ENCODE measurements at regions not wholly inside any gene's neighbourhood (a gene's known extent, or its start where the extent isn't known, plus 50 kb on each side); places are given as distances from the start of the nearest gene placed in this dataset.
"Not testable (repeated sequence)": the region's sequence is repeated elsewhere in the genome, so short reads cannot be mapped to it uniquely, and the experiment has no call there.

DNA sequence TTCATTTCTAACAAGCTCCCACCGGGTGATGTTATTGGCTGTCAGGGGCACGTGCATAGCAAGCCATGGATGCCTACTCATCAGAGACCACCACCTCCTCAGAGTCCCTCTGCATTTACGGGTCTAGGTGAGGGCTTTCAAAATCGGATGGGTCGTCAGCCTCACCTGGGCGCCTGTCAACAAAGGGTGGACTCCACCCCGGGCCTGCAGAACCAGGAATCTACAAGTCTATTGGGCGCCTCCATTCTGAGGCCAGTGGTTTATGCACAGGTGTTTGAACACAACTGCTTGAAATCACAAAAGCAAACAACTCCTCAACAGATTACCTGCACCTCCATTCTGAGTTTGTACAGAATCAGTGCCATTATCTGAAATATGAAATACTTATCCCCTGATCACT is 318.9 kb downstream of the PTTG2 start:
- DNase-seq (ENCODE audit: low read depth in 2 of 2), result no peak

DNA sequence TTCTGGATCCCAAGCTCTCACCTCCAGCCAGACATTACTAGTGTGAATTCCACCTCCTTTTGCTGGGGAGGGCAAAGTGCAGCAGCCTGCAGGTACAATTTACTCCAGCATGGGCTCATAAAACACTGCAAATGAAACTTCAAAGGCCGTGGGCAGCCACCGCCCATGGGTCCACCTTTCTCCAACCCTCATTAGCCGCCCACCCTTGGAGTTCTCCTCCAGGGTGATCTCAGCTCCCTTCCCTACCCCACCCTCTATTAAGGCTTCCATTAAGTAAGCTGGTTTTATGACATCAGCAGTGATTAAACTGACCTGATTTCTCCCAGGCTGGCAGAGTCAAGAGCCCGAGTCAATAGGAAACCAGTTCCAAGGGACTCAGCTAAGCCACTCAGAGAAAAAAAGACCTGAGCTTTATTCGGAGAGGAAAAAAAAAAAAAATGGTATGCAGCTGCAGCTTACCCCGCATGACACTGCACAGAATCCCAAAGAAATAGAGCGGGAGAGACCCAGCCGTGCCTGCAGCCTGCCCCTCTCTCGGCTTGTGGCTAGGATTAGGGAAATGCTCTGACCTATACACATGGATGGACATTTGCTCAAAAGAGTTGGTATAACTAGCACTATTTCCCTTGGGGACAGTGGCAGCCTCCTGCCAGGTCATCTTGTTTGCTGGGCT is 319.6 kb downstream of the PTTG2 start:
- DNase-seq (ENCODE audit: low read depth in 2 of 2), result no peak

DNA sequence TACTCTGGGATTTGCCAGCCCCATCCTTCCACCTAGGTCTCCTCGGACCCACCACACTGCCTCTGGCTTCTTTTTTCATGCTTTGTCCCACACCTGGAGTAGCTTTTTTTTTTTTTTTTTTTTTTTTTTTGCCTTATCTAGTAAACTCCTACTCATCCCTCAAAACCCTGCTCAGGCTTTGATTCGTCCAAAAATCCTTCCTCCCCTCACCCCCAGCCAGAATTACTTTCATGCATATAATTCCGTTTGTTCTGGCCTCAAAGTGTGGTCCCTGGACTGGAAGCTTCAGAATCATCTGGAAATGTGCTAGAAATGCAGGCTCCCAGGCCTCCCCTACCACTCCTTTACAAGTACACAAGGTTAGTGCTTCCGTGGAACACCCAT is 320.1 kb downstream of the PTTG2 start:
- no peak for DNase-seq (ENCODE audit: low read depth in 2 of 2)

DNA sequence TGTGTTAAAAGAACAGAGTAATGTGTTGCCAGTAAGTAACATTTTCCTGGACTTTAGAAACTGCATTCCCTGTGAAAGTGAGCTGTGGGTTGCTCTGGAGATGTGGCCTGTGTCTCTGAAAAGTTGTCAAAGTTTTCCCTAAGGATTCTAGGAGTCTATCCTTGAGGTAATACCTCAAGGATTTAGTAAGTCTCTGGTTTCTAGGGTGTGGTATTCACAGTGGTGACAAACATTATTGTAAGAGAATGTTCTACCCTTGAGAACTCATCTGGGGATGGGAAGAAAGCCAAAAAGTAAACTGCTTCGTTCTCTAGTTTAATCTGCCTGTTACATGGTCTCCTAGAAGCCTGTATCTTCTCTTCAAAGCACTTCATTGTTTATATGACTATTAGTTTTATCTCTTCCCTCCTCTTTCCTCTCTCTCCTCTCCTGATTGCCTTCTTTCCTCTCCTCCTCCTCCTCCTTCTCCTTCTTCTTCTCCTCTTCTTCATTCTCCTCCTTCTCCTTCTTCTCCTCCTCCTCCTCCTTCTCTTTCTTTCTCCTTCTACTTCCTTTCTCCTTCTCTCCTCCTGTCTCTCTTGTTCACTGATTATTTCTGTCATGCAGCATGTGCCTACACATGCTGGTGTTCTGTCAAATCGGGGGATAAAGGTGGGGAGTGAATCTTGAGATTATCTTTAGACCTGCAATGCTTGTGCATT is 321.3 kb downstream of the PTTG2 start:
- DNase-seq (ENCODE audit: low read depth in 2 of 2), result no peak

DNA sequence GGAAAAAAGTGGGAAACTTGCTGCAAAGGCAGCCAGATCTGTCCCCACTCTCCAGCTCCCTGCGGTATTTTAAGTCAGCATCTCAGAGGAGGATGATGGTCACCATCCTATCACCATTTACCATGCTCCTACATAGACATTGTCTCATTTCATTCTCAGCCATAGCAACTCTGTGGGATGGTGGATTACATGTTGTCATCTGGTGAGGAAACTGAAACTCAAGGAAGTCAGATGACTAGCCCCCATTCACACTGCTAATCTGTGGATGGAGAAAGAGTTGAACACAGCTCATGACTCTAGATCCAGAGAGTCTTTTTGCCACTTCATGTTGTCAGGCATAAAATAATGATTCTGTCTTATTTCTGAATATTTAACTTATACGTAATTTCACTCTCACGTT is 323.5 kb downstream of the PTTG2 start:
- DNase-seq (ENCODE audit: low read depth in 2 of 2), result no peak

DNA sequence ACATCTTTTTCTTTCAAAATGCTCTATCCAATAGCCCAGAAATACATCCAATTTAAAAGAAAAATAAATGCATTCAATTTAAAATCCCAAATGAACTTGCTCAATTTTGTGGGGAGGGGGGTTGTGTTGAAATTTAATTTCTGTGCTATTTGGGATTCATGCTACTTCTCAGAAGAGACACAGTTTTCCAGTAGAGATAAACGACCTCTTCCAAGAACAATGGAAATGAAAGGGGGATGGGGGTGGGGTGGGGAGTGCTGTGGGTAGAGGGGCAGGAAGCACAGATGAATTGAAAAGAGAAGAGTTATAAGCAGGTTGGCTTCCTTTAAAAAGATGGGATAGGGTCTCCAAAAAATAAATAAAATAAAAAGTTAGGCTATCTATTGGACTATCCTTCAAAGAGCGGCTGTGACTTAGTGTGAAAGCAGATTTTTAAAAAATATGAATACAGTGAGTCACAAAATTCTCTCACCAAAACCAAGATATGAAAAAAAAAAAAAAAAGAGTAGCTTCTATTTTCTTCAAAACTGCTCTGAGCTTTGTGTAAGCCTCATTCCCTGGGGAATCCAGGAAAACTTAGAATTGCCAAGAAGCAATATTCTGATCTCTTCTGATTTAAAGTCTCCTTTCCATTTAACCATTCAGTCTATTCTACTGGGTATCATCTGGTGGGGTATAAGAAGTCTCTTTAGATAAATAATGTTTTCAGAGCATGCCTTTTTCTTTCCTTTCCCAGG is 324.3 kb downstream of the PTTG2 start:
- no peak for DNase-seq (ENCODE audit: low read depth in 2 of 2)

DNA sequence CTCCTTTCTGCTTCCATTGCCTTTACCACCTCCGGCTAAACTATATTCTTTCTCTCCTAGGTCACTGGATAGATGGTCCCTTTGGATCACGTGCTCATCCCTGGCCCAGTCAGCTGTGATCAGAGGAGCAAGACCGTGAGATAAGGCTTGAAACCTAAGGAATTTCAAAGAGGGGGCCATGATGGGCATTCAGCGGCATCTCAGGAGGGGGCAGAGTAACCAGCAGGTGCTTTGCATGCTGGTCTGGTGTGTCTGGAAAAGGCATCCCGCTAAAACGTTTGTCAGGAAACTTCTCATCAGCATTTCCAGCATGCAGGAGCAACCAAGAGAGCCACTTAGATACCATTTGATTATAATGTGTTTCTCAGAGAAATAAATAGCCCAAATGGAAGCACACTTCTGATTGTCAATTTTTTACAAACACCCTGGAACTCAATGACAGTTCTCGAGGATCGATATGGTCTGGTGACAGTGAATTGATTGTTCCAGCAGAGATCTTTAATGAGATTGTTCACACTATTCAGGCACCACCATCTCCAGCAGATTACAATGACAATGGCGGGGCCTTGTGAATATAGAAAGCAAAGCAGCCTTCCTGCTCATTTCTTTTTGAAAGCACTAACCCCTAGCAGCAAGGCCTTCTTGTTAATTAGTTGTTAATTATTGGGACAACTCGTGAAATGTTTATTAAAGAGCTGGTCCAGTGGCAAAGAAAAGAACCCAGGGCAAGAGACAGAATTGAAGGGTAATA is 327.1 kb downstream of the PTTG2 start:
- DNase-seq (ENCODE audit: low read depth in 2 of 2), result no peak

DNA sequence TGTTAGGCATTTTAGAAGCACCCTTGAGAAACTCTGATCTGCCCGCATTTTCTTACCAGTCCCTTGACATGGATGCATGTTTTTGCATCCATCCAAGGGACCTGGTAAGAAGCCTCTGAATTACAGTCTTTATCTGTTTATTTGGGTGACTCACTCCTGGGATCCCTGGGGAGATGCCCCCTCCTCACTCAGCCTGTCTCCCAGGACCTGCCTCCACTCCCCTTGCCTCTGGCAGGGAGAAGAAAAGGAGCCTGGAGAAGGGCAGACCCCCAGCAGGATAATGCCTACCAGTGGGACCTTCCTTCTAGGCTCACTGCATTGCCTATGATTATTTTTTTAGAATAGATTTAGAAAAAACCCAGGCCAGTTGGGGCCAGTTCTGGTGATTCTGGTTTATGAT is 329.4 kb downstream of the PTTG2 start:
- no peak for DNase-seq (ENCODE audit: low read depth in 2 of 2)

DNA sequence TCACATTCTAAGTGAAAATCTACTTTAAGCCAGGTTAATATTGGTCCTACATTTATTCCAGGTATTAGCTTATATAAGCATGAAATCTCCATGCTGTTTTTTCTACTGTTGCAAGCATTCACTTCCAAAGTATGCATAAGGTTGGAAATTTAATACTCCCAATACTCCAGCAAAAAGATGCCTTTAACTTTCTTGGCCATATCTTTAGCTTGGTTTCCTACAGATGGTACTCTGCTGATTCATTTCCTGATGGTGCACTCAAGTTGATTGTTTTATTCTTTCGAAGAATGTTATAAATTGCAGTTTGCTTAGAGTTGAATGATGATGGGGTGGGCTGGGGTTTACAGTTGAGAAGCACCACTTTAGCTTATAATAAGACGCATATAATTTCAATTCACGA is 330.2 kb downstream of the PTTG2 start:
- DNase-seq (ENCODE audit: low read depth in 2 of 2), result no peak

DNA sequence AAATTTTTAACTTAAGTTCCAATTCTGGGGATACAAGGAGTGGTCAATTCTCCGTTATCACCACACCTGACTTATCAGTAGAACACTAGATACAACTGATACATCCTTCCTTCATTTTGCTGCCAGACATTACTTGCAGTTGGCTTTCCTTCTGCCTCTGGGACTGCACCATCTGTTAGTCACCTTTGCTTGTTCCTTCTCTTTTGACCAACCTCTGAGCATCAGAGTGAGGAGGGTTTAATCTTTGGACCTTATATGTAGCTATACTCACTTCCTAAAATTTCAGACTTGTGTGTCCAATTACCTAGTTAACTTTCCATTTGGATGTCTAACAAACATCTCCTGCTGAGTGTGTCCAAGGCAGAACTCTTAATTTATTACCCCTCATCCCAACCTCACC is 330.7 kb downstream of the PTTG2 start:
- no peak for DNase-seq (ENCODE audit: low read depth in 2 of 2)

DNA sequence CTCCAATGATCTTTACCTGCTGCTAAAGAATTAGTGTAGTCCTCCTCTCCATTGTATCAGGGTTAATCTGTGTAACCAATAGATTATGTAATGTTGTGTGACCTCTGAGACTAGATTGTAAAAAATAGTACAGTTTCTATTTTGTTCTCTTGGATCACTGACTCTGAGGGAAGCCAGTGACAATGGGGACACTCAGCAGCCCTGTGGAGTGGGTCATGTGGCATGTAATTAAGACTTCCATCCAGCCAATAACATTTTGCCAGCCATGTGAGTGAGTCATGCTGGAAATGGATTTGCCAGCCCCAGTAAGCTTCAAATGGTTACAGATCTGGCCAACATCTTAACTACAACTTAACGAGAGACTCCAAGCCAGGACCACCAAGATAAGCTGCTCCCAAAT is 332.3 kb downstream of the PTTG2 start:
- no peak for DNase-seq (ENCODE audit: low read depth in 2 of 2)

DNA sequence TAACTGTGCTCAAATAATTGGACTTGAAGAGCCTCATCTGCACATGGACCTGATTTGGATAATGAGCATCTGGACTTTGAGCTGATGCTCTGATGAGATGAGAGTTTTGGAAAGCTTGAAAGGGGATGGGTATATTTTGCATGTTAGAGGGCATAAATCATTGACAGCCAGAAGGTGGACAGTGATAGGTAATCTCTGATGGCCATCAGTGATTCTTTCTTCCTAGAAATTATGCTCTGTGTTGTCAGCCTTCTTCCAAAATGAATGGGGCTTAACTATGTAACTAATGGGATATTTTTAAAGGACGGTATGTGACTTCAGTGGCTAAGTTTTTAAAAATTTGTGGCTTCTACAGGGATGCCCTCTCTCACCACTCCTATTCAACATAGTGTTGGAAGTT is 334.0 kb downstream of the PTTG2 start:
- DNase-seq (ENCODE audit: low read depth in 2 of 2), result no peak

DNA sequence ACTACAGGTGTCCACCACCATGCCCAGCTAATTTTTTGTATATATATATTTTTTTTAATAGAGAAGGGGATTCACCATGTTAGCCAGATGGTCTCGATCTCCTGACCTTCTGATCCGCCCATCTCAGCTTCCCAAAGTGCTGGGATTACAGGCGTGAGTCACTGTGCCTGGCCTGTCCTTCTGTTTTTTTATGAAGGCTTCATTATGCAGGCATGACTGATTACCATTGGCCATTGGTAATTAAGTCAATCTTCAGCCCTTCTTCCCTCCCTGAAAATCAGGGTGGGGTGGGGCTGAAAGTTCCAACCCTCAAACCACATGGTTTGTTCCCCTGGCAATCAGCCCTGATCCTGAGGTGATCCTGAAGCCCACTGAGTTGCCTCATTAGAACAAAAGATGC is 336.9 kb downstream of the PTTG2 start:
- no peak for DNase-seq (ENCODE audit: low read depth in 2 of 2)

DNA sequence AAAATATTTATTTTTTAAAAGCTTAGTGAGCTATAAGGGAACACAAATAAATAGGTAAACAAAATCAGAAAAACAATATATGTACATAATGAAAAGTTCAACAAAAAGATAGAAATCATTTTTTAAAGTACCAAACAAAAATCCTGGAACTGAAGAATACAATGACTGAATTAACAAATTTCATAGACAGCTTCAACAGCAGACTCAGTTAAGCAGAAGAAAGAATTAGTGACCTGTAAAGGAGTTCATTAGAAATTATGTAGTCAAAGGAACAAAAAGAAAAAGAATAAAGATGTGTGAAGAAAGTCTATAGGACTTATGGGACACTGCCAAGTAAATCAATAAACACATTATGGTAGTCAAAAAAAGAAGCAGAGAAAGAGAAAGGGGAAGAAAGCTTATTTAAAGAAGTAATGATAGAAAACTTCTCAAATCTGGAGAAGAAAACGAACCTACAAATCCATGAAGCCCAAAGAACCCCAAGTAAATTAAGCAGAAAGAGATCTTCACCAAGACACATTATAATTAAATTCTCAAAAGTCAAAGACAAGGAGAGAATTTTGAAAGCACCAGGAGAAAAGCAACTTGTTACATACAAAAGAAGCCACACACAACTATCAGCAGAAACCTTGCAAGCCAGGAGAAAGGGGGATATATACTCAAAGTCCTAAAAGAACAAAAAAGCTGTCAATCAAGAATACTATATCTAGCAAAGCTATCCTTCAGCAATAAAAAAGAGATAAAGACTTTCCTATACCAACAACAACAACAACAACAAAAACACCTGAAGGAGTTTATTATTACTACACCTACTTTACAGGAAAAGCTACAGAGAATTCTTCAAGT is 338.9 kb downstream of the PTTG2 start:
- DNase-seq (ENCODE audit: low read depth in 2 of 2), result no peak

DNA sequence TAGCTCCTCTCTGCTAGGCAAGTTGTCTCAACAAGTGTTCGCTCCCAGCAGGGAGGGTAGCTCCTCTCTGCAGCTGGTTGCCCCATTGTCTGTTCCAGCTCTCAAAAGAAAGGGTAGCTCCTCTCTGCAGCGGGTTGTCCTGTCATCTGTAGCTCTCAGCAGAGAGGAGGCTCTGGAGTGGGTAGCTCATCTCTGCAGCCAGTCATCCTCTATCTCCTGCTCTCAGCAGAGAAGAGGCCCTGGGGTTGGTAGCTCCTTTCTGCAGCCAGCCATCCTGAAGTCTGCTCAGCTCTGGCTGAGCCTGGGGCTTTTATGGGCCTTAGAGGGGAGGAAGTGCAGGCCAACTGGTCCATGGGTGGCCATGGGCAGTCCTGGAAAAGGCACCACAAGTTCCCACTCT is 342.7 kb downstream of the PTTG2 start:
- no peak for DNase-seq (ENCODE audit: low read depth in 2 of 2)

DNA sequence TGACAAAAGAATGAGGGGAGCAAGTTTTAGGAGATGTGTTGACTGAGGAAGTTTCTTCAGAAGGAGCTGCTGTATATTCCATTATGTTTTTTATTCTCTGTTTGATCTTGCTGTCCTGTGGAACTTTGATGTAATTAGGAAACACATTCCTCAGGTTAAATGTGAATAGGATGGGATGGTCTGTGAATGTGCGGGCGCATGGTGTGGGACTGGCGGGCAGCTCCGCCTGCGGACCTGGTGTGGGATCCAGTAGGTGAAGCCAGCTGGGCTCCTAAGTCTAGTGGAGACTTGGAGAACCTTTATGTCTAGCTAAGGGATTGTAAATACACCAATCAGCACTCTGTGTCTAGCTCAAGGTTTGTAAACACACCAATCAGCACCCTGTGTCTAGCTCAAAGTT is 344.3 kb downstream of the PTTG2 start:
- DNase-seq (ENCODE audit: low read depth in 2 of 2), result not testable (repeated sequence)

DNA sequence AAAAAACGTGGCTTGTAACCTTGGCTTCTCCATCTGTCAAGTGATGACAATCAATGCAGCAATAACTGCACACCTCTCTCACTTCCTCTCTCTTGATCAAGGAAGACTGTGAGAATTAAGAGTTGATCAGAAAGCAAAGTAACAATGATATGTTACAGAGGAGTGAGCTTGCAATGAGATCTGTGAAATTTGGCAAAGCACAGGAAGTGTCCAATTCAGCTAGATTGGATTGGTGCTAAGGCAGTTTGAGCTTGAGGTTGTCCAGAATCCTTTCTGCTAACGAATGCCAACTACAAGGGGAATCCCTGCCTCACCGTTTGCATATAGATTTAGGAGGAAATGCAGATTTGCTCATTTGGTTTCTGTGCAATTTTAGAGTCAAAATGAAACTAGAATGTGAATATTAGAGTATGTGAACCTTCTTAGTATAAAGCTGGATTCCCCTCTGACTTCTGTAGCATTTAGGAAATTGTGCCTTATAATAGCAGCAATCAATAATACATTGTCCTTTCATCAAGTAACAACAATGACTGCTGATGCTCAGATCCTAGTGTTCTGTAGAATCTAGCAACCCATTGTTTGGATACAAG is 346.4 kb downstream of the PTTG2 start:
- peak; percentile 7 to 33 for DNase-seq (ENCODE audit: low read depth in 2 of 2)

DNA sequence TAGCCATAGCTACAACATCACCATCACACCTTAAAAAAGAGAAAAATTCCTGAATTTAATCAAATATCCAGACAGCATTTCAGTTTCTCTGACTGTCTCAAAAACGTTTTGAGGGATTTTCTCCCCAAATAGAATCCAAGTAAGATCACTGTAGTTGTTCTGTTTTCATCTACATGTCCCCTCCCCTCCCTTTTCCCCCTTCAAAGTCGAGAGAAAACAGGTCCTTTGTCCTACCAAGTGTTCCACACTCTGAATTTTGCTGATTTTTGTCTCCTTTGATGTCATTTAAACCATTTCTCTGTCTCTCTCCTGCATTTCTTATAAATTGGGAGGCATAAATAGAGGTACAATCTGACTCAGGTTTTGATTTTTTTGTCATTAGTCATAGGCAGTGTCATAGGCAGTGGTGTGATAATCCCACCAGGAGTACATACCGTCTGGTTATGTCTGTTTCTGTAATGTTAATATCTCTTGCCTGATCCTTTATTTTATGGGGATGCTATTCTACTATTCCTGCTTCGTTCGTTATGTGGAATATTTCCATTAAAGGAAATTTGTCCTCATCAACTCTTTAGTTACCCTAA is 348.6 kb downstream of the PTTG2 start:
- DNase-seq (ENCODE audit: low read depth in 2 of 2), result no peak

DNA sequence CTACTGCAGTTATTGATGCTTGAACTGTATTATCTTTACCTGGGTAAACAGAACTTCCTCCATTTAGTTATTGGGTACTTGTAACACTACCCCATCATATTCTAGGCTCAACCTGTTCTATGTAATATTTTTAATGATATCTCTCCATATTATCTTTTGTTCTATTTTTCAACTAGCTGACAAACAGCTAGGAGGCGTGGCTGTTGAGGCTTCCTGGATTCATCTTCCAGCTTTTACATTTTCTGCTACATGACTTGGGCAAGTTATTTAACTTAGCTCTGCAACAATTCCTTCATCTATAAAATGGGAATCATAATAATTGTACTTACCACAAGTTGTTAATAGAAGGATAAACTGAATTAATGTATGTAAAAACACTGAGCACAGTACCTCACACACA is 349.3 kb downstream of the PTTG2 start:
- no peak for DNase-seq (ENCODE audit: low read depth in 2 of 2)

DNA sequence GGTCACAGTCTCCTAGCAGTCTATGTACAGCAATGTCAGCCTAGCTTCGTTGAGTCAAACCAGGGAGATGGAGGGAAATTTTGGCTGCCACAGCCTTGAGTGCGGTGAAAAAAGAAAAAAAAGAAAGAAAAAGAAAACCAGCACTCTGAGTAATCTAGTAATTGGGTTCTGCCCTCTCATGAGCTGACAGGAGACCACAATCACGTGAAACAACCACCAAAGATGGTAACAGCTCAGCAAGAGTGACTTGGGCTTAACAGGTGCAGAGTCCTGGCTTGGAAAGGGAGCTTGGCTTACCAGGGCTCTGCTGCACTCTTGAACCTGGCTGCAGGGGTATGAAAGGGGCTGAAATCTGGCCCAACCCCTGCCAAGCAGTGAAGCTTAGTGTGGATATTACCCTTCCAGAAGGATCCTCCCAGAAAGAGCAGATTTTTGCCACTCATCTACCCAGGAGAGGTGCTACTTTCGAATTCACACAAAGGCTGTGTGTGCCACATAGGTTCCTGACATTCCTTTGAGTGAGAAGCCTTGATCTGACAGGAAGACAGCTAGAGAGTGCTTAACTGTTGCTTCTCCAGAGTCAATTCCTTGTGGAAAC is 350.3 kb downstream of the PTTG2 start:
- peak; percentile 43 to 65 for DNase-seq (ENCODE audit: low read depth in 2 of 2)

Data from activated CD4-positive, alpha-beta T cell treated with anti-CD3 and anti-CD28 coated beads for 24 hours (primary cell).